Endothelial cell of hepatic sinusoid (primary cell): ENCODE measurements at regions not wholly inside any gene's neighbourhood (a gene's known extent, or its start where the extent isn't known, plus 50 kb on each side); places are given as distances from the start of the nearest gene placed in this dataset.
"Not testable (repeated sequence)": the region's sequence is repeated elsewhere in the genome, so short reads cannot be mapped to it uniquely, and the experiment has no call there.

Experiments
- in situ Hi-C: cut with HindIII; loops from 2 replicates; pipeline ENCODE4 v1.10.0; 2017; ENCODE audit warnings: low sequenced_read_pairs

DNA sequence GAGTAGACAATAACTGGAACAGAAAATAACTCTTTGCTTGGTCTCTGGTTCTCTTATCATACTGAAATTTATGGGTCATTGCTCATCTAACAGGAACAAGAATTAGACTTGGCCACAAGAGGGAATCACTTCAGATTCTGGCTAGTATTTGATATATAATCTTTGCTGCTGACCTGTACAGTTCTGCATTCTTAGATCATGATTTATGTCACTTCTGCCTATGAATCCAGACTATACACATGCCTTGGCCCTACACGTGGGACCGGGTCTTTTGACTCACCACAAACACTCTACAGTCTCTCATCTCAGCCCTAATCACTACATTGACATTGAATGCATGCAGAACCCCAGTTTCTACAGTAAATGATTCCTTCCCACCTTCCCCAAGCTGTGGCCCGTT, 162.5 kb upstream of the SOX2 start:
- in situ Hi-C loops = no loop called here

GRCh38 chr3:181541414-181541813, 170.3 kb upstream of the SOX2 start:
- in situ Hi-C loops = no loop called here

DNA sequence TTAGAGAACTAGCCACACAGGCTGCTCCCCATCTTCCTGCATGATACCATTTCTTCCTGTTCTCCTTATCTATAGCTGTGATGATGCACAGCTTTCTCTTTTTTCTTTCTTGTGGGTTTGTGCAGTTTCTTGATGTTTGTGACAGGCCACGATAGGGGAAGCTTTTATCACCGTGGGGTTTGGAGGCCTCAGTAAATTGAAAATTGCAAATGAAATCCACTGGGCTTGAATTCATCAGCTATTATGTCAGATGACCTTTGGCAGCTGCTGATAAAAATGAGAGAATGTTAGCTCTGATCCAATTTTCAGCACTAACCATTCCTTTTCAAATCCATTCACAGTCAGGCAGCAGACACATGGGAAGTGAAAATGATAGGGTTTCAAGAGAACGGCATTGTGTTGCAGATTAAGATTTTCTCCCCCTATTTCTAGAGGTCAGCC, 176.9 kb upstream of the SOX2 start:
- in situ Hi-C loops = loop anchor here (5.0 kb wide), 2 partner anchors 68 to 142 kb away; no protein-coding TSS in a partner anchor

GRCh38 chr3:181533811-181534210, 177.9 kb upstream of the SOX2 start:
- in situ Hi-C loops = loop anchor here (5.0 kb wide), 1 partner anchor 143 kb away; no protein-coding TSS in a partner anchor

GRCh38 chr3:181530584-181530983, 181.1 kb upstream of the SOX2 start:
- in situ Hi-C loops = loop anchor here (5.0 kb wide), 1 partner anchor 147 kb away; no protein-coding TSS in a partner anchor

- in situ Hi-C loops = loop anchor here (25.0 kb wide), 1 partner anchor 685 kb away; no protein-coding TSS in a partner anchor
Measured at GRCh38 chr3:181521831-181522230, 189.9 kb upstream of the SOX2 start.

GRCh38 chr3:181518222-181518621, 193.5 kb upstream of the SOX2 start:
- in situ Hi-C loops = loop anchor here (25.0 kb wide), 1 partner anchor 681 kb away; no protein-coding TSS in a partner anchor

GRCh38 chr3:181512787-181513186, 198.9 kb upstream of the SOX2 start:
- in situ Hi-C loops = loop anchor here (25.0 kb wide), 1 partner anchor 675 kb away; no protein-coding TSS in a partner anchor

DNA sequence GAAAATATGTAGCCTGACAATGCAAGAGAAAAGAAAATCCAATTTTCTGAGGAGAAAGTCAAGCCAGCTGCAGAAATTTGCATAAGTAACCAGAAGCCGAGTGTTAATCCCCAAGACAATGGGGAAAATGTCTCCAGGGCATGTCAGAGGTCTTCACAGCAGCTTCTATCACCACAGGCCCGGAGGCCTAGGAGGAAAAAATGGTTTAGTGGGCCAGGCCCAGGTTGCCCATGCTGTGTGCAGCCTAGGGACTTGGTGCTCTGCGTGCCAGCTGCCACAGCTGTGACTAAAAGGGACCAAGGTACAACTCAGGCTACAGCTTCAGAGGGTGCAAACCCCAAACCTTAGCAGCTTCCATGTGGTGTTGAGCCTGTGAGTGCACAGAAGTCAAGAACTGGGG, 201.2 kb upstream of the SOX2 start:
- in situ Hi-C loops = loop anchor here (25.0 kb wide), 1 partner anchor 673 kb away; no protein-coding TSS in a partner anchor

- in situ Hi-C loops = no loop called here
Measured at GRCh38 chr3:181497358-181497757, 214.4 kb upstream of the SOX2 start.

DNA sequence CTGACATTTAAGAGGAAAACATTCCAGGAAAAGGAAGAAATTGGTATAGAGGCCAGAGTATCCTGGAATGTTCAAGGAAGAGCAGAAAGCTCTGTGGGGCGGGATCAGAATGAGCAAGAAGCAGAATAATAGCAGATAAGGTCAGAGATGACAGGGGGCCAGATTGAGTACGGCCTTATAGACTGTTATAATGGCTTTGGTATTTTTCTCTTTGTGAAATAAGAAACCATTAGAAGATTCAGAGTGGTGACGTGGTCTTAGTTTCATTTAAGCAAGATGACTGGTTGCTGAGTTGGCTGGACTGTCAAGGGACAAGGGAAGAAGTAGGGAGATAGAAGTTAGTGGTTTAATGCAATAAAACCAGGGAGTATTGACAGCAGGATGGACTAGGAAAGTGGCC, 218.3 kb upstream of the SOX2 start:
- in situ Hi-C loops = no loop called here

DNA sequence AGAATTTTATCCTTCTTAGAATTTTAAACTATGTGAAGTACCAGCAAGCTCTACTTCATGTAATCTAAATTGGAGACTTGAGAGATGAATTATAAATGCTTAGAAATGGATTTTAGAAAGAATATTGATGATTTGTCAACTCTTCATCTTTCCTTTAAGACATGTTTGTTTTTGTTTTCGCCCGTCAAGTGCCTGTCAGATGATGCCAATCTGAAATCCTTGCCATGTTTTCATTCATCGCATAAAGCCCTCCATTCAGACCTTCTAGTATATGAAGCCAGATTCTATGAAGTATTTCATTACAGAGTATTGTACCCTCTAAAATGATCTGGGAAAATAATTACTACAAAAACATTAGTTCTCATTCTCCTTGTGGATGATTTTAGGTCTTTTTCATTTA, 223.2 kb upstream of the SOX2 start:
- in situ Hi-C loops = no loop called here

DNA sequence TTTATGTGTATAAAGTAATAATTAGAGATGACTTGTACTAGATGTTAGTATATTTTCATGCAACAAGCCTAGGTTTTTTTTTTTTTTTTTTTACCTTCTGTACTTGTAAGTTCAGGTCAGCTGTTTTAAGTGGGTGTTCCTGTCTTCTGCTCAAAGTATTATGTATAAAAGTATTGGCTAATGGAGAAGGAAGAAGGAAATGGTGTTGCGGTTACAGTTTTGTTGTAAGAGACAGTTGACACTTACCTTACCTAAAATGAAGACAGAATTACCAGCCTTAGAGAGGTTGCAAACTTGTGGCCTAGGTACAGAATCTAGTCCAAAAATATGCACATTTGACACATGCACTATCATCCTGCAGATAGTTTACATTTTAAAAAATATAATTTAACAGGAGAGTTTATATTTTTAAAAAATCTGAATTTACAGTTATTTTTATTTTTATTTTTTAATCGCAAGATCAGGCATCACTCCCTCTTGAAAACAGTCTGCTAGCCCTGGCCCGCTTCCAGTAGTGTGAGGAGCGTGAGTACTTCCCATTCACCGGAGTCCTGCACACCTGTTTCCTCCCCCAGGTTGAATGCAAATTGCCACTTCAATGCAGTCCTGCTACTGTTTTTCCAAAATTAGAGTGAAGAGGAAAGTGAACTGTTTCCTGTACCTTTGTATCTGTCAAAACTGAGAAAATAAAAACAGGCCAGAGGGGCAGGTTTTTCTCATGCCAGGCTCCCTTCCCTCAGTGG, 224.3 kb upstream of the SOX2 start:
- in situ Hi-C loops = no loop called here

GRCh38 chr3:181486141-181486885, 225.4 kb upstream of the SOX2 start:
- in situ Hi-C loops = no loop called here

- in situ Hi-C loops = no loop called here
Measured at GRCh38 chr3:181484026-181484425, 227.7 kb upstream of the SOX2 start.

DNA sequence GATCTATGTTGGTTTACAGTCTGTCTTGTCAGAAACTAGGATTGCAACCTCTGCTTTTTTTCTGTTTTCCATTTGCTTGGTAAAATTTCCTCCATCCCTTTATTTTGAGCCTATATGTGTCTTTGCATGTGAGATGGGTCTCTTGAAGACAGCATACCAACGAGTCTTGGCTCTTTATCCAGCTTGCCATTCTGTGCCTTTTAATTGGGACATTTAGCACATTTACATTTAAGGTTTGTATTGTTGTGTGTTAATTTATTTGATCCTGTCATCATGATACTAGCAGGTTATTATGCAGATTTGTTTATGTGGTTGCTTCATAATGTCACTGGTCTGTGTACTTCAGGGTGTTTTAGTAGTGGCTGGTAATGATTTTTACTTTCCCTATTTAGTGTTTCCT, 236.6 kb upstream of the SOX2 start:
- in situ Hi-C loops = not testable (repeated sequence)

GRCh38 chr3:181470349-181470748, 241.4 kb upstream of the SOX2 start:
- in situ Hi-C loops = no loop called here

DNA sequence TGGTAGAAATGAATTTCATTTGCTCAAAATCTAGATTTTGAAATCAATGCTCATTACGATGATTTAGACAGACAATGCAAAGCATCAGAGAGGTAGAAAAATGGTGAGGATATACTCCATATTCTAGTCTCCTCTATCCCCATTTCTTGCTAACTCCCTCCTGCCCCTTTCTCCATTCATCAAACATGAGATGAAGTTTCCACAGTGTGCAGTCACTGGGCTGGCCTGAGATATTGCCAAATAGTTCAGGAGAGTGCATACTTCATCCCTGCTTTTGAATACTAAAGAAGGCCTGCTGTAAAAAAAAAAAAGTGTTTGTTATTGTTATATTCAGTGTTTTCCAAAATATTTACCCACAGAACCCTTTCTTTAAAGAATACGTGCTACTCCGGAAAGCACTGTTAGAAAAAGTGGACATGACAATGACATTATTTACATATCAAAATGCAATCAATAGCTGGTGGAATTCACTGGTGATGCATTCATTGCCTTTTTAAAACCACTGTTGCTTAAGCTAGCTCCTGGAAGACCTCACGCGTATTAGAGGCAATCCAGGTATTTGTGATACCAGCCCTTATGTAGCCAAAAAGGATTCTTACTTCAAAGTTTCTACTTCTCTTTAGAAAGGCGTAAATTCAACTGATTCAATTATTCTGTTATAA, 247.6 kb upstream of the SOX2 start:
- in situ Hi-C loops = no loop called here

DNA sequence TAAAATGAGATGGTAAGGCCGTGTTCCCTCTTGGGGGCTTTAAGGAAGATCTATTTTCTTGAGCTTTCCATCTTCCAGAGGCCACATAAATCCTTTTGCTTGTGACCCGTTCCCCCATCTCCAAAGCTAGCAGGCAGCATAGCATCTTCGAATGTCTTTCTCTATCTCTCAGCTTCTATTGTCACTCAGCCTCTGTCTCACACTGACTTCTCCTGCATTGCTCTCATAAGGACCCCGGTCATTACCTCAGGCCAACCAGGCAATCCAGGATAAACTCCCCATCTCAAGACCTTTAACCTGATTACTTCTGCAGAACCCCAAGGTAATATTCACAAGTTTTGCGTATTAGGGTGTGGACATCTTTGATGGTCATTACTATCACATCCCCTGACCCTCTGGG, 250.3 kb upstream of the SOX2 start:
- in situ Hi-C loops = no loop called here

GRCh38 chr3:181459516-181459915, 252.2 kb upstream of the SOX2 start:
- in situ Hi-C loops = no loop called here

- in situ Hi-C loops = no loop called here
Measured at GRCh38 chr3:181458857-181459256, 252.9 kb upstream of the SOX2 start.
